DMS153 treated with DMSO at 0.1 percent for 48 hours (cell line): ENCODE measurements at regions not wholly inside any gene's neighbourhood (a gene's known extent, or its start where the extent isn't known, plus 50 kb on each side); places are given as distances from the start of the nearest gene placed in this dataset.
"Not testable (repeated sequence)": the region's sequence is repeated elsewhere in the genome, so short reads cannot be mapped to it uniquely, and the experiment has no call there.

Experiments used
- DNase-seq: peaks from one replicate; lab custom pipeline; 2025; ENCODE audit not compliant: unreplicated experiment; lab: John Stamatoyannopoulos, UW

DNA sequence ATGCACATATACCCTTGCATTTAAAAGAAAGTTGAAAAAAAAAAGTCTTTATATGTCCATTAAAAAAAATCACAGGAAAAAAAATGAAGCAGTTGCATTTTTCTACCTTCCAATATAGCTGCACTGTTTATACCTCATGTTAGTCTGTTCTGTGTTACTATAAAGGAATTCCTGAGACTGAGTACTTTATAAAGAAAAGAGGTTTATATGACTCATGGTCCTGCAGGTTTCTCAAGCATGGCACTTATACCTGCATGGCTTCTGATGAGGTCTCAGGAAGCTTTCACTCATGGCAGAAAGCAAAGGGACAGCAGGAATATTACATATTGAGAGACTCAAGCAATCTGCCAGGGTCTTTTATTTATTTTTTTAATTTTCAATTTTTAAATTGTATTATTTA, 277.2 kb upstream of the BCHE start:
- no peak for DNase-seq

DNA sequence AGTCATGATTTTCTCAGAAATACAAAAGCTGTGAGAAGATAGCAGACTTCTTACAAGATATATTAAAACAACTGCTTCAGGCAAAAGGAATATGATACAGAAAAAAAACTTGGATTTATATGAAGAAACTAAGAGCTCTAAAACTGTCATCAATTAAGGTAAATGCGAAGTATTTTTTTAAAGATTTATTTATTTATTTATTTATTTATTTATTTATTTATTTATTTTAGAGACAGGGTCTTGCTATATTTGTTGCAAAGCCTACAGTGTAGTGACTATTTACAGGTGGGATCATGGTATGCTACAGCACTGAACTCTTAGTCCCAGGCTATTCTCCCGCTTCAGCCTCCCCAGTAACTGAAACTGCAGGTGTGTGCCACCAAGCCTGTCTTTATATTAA, 274.3 kb upstream of the BCHE start:
- no peak for DNase-seq

DNA sequence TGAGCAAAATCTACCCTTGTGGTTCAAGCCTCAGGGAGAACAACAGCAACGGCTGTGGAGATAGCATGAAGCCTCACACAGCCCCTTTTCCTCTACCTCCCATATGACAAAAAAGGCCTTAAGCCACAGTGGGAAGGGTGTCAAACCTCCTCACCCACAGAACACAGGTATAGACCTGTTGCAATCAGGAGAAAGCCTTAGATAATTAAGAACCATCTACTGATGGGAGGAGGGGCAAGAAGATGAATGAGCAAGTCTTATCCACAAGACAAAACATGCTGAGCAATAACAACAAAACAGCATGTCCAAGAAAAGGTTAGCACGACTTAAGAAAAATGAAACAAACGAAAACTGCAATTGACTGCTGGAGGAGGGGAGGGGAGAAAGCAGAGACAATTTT, 272.9 kb upstream of the BCHE start:
- DNase-seq = no peak

DNA sequence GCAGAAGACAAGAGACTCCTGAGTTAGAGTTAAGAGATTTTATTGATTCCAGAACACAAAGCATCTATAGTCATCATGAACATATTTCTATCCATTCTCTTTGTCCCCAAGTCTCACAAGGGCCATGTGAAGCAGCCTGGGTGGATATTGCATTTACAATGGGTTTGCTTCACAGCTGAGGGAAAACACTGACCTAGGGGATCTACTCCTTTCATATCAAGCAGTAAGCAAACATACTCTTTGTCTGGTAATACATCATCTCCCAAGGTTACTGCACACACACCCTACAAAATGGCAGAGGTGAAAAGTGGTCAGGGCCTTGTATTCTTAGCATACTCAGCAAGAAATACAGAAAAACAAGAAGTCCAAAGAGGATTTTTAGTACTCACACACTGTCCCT, 267.7 kb upstream of the BCHE start:
- DNase-seq = no peak

DNA sequence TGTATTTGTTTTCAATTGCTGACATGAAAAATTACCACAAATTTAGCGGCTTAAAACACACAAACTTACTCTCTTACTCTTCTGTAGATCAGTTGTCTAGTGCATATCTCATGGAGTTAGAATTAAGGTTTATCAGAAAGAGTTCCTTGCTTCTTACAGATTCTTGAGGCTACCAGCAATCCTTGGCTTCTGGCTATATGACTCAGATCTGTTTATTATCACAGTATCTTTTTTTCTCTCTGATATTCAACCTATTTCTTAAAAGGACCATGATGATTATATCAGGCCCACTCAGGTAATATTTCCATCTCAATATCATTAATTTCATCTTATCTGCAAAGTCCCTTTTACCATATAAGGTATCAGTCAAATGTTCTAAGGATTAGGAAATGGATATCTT, 263.5 kb upstream of the BCHE start:
- DNase-seq = no peak

DNA sequence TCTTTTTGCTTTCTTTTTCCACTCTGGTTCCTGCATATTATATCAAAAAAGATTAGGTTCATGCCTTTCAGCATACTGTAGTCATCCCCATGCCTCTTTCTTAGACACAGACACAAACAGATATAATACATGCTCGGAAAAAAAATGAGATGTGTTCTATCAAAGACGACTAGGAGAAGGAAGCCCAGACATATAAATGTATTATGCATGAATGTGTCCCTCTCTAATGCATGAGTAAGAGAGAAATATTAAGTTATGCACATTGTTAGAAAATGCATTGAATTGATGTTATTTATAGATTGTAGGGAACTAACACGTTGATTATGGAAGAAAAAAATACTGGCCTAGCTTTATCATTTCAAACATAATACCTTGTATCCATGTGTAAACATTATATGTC, 252.4 kb upstream of the BCHE start:
- no peak for DNase-seq

DNA sequence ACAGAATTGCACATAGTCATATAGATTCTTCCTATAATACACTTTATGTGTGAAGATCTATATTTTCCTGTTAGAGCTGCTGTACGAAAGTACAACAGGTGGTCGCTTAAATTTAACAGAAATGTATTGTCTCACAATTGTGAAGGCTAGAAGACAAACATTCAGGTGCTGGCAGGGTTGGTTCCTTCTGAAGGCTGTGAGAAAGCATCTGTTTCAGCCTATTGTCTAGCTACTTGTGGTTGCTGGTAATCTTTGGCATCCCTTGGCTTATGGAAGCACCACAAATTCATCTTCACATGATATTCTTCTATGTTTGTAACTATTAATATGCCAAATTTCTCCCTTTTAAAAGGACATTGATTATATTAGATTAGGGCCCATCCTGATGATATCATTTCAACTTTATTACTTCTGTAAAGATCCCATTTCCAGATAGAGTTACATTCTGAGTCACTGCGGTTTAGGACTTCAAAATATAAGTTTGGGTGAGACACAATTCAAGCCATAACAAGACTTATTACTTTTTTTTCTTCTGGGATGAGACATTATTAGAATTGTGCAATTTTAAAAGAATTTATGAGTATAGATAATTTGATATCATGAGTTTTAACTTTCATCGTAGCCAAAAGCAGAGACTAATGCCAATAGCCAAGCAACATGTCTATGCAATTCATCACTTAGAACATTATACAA, 248.1 kb upstream of the BCHE start:
- no peak for DNase-seq

DNA sequence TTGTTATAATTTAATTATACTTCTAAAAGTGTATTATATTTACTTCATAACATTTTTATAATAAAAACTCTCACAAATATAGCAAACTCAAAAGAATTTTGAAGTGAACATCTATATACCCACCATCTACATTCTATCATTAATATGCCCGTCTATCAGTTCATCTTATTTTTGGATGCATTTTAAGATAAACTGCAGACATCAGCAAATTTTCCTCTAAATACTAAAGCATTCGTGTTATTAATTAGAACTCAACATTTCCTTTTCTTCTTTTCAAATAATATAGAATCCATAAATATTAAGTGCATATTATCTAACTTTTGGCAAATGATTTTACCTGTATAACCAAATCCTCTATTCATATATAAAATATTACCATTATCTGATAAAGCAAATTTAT, 242.9 kb upstream of the BCHE start:
- no peak for DNase-seq

DNA sequence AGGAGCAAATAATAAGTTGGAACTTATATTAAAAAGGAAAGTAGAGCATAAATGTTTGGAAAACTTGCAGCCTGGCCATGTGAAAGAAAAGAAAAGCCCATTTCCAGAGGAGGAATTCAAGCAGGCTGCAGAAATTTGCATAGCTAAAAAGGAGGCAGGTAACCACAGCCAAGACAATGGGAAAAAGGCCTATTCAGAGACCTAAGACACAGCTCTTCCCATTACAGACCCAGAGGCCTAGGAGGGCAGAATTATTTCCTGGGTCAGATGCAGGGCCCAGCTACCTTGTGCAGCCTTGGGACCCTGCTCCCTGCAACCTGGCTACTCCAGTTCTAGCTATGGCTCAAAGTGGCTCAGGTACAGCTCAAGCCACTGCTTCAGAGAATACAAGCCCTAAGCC, 234.6 kb upstream of the BCHE start:
- no peak for DNase-seq

DNA sequence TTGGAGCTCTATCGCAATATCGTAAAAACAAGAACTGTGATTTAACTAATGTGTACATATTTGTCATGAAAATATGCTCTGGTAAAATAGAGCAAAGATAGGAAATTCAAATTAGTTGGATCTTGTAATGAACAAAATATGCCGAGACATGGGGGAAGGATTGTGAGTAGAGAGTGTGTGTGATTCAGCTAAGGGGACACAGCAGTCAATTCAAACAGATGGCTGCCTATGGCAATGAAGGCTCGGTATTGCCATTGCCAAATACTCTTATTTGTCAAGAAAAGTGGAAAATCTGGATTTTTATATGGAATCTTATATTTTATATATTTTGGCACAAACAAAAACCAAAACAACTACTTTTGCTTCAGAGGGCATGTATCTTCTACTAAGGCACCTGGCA, 227.3 kb upstream of the BCHE start:
- DNase-seq = no peak

DNA sequence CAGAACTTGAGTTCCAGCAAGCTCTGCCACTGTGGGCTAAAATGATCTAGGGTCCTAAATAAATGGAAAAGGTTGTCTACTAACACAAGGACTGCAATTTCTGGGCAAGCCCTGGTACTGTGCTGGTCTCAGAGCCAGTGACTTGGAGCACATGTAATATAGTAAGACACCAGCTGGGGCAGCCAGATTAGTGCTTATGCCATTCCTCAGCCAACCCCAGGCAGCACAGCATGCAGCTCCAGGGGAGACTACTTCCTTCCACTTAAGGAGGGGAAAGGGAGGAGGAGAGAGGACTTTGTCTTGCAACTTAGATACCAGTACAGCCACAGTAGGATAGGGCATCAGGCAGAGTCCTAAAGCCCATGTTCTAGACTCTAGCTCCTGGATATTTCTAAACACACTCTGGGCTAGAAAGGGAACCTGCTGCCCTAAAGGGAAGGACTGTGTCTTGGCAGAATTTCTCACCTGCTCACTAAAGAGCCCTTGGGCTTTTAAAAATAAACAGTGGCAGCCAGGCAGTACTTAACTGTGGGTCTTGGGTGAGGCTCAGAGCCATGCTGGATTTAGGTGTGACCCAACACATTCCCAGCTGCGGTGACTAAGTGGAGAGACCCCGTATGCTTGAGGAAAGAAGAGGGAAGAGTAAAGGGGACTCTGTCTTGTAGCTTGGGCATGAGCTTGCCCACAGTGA, 223.7 kb upstream of the BCHE start:
- no peak for DNase-seq

DNA sequence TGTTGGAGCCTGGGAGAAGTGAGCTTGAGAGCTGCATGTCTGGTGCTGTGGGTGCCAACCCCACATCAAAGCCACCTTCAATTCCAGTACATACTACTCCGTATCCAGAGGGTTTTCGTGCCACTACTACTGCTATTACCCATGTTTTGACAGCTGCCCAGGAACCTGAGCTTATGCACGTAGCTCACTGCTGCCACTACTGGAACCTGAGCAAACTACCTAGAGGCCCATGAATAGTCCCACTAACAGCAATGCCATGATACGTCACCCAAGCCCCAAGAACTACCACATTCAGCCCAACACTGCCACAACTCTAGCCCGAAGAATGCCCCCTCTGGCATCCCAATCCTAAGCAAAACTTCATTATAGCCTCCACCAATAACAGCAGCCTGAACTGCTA, 215.2 kb upstream of the BCHE start:
- DNase-seq = no peak

DNA sequence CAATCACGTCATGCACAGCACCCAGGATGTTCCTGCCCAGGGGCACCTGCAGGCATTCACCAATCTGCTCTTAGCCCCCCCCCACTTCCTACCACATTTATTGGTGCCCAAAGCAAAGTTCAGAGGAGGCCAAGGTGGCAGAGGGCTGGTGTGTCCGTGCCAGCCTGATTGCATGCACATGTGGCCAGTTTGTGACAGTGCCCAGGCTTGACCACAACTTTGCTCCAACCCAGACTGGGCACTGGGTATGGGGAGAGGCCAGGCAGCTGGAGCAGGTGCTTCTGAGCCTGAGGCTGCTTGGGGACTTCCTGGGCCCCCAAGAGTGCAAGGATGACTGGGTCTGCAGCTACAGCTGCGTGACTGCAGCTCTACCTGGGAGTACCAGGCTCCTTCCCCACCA, 192.3 kb upstream of the BCHE start:
- no peak for DNase-seq

DNA sequence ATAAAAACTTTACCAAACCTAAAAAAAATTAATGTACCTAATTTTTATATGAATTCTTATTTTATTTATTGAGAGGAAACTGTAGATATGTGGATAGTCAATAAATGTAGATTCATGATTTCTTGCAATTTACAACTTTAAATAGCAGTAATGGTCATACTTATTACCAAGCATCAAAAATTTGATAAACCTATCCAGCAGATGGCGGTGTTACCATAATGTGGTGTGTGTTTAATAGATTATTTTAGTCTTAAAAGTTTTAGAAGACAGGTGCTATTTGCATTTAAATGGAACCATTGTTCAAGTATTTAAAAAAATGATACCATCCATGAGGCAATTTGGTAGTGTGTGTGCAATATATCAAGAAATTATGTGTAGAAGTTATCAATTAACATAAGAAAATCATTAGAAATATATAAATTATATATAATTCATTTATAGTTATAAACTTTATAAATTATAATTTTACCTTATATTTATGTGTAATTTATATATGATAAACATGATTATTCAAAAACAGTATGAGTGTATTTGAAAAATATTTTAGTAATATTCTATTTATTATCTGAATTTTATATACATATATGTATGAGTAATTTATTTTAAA, 176.0 kb upstream of the BCHE start:
- peak; percentile 41 for DNase-seq

DNA sequence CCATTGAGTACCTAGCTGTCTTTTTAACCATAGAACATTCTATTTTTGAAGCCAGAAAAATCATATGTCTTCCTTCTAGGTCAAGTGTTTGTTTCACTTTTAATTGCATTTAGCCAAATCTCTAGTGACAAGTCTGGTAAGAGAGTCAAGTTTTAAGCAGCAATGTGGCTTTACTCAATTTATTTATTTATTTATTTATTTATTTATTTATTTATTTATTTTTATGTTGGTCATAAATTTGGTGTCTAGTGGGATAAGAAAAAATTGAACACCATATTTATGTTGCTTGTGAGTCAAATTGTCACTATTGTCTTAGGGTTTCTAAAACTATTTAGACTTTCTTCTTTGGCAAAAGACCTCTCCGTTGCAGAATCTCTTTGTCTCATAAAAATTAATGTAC, 174.5 kb upstream of the BCHE start:
- DNase-seq = no peak

DNA sequence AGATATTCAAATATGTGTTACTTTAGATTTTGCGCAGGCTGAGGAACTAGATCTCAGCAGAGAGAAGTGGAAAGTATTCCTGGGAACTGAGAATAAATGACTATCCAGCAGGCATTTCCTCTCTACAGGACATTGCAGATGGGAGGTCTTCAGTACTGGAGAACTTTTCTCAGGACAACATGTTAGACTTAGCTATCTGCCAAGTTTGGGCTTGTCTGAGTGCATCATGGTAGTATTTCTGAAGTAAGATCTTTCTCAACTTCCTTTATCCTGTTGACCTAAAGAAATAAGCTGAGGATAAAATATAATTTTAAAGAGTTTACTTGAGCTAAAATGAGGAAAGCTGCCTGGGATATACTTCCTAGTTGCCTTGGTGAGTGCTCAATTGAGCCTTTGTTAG, 167.9 kb upstream of the BCHE start:
- DNase-seq = no peak

DNA sequence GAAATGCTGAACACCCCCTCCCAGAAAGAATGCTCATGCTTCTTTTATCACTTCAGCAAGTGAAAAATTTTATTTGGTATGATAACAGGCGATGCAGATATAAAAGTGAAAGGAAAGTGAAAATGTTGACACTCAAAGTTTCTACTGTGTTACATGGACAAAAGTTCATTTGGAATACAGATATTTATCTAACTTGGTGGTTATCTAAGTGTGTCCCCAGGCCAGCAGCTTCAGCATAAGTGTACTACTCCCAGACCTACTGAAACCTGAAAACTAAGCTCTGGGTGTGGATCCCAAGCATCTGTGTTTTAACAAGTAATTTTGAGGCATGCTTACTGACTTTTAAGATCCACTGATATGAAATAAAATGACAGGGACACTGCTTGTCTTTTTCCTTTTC, 157.1 kb upstream of the BCHE start:
- no peak for DNase-seq

DNA sequence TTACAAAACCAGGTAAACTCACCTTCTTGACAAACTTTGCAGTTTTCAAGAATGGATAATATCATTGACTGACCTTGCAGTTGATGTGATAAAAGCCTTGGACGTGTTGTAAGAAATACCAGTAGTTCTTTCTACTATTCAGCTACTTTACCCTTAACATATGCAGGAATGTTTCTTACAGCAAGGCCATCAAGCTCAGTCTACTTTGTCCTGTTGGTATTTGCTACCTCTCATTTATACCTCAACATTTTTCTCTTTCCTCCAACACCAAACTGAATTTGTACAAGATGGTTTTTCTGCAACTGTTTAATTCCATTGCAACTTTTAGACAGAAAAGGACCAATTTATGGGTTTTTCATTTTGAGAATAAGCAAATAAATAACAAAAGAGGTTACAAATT, 147.4 kb upstream of the BCHE start:
- no peak for DNase-seq

DNA sequence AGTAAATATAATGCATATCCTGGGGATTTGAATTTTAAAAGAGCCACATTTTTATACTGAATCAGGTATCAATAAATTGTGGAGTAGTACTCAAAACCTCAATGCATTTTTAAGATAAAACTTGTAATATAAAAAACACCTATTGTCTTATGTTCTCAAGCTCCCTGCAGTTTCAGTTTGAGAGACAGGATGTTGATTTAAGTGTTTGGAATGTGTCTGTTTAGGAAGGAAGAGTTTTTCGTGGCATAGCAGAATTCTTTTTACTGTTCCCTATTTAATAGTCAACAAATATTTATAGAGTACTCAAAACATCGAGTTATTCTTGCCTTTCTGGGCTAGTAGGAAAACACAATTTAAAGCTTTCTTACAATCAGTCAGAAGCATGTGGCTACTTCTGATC, 146.1 kb upstream of the BCHE start:
- no peak for DNase-seq

DNA sequence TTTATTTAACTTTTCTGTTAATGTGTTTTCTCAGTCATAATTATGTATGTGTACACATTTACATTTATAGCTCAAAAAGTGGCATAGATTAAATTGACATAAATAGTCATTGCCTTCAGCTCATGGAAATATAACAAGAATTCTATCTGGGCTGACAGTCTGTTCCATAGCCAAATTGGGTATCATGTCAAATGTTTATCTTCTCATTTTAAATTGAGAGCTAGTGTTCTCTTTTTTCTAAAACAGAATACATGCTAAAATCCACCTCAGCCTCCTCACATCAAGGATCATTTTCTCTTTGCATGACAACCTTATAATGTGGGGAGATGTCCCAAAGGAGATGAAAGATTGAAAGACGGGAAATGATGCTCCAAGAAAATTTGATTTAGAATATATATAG, 144.1 kb upstream of the BCHE start:
- no peak for DNase-seq

DNA sequence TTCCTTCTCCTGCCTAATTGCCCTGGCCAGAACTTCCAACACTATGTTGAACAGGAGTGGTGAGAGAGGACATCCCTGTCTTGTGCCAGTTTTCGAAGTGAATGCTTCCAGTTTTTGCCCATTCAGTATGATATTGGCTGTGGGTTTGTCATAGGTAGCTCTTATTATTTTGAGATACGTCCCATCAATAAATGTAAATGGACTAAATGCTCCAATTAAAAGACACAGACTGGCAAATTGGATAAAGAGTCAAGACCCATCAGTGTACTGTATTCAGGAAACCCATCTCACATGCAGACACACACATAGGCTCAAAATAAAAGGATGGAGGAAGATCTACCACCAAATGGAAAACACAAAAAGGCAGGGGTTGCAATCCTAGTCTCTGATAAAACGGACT, 123.6 kb upstream of the BCHE start:
- DNase-seq = not testable (repeated sequence)

DNA sequence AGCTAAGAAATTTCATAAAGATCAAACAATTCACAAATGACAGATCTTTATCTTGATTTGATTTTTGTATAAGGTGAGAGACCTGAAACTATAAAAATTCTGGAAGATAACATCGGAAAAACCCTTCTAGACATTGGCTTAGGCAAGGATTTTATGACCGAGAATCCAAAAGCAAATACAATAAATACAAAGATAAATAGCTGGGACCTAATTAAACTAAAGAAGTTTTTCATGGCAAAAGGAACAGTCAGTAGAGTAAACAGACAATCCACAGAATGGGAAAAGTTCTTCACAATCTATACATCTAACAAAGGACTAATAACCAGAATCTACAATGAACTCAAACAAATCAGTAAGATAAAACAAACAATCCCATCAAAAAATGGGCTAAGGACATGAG, 116.9 kb upstream of the BCHE start:
- no peak for DNase-seq

DNA sequence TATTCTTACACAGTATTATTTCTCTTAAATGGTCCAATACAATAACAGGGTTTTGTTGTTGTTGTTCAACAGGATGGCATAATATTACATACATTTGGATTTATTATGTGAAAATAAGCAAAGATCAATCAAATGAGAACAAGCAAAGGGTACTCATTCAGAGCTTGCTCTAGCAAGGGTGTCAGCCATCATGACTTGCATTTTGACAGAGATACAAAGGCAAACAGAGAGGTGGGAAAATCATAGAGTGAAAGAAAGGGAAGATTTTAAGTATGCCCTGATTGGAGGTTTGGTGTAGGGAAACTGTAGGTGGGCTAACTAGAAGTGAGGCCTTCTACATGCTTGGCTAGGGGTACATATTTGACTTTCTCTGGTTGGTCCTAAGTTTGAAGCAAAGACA, 109.1 kb upstream of the BCHE start:
- no peak for DNase-seq
